ENCODE measurements at regions not wholly inside any gene's neighbourhood (a gene's known extent, or its start where the extent isn't known, plus 50 kb on each side); places are given as distances from the start of the nearest gene placed in this dataset.

GRCh38 chr6:6966127-6966526, 141.6 kb upstream of the RREB1 start:
- no peak for TF ChIP-seq CTCF (IDR thresholded peaks at IDR 0.05)
- intact Hi-C loops (cut with DNase I) = no loop called here

GRCh38 chr6:6966569-6966968, 141.2 kb upstream of the RREB1 start:
- Histone ChIP-seq H3K36me3 (ENCODE audit: insufficient read depth in 1 of 2, low read depth in 1 of 2) (no peaks in the 10 kb centered on the region), H3K4me1 (no peaks in the 10 kb centered on the region), H3K4me3 (no peak overlapping the region), H3K27ac (no peak overlapping the region), H3K9me3 (no peaks in the 10 kb centered on the region), H3K27me3 (ENCODE audit: insufficient read depth in 3 of 3, low read length in 2 of 3) (no peaks in the 10 kb centered on the region)
- intact Hi-C loops (cut with DNase I) = no loop called here
- no peak for TF ChIP-seq CTCF (IDR thresholded peaks at IDR 0.05)
- ATAC-seq (no peak), DNase-seq (no peak)
- WGBS, 3 donors = 93 to 98% (median 93%) methylated on average over 4 of the region's 4 CpGs

More at GRCh38 chr6:6966127-6966526, 141.6 kb upstream of the RREB1 start:
- Histone ChIP-seq H3K36me3 (ENCODE audit: insufficient read depth in 1 of 2, low read depth in 1 of 2) (no peaks in the 10 kb centered on the region), H3K27ac (no peak overlapping the region), H3K27me3 (ENCODE audit: insufficient read depth in 3 of 3, low read length in 2 of 3) (no peaks in the 10 kb centered on the region), H3K9me3 (no peaks in the 10 kb centered on the region), H3K4me3 (no peak overlapping the region), H3K4me1 (no peaks in the 10 kb centered on the region)
- DNase-seq (no peak), ATAC-seq (no peak)
- 81 to 94% (median 93%) methylated on average over 1 of the region's 1 CpG for WGBS, 3 donors

GRCh38 chr6:6968357-6968730, 139.4 kb upstream of the RREB1 start:
- no peaks in the 10 kb centered on the region for H3K4me1 ChIP-seq
- DNase-seq (no peak), ATAC-seq (no peak)
- no peak for TF ChIP-seq CTCF (IDR thresholded peaks at IDR 0.05)
- H3K9me3 ChIP-seq = no peaks in the 10 kb centered on the region
- 96 to 97% (median 97%) methylated on average over 3 of the region's 3 CpGs for WGBS, 3 donors
- H3K36me3 ChIP-seq (ENCODE audit: insufficient read depth in 1 of 2, low read depth in 1 of 2) = no peaks in the 10 kb centered on the region
- H3K27ac ChIP-seq = no peak overlapping the region
- intact Hi-C loops (cut with DNase I) = no loop called here
- H3K4me3 ChIP-seq = no peak overlapping the region
- no peaks in the 10 kb centered on the region for H3K27me3 ChIP-seq (ENCODE audit: insufficient read depth in 3 of 3, low read length in 2 of 3)

GRCh38 chr6:6968731-6969552, 138.8 kb upstream of the RREB1 start:
- no peaks in the 10 kb centered on the region for H3K36me3 ChIP-seq (ENCODE audit: insufficient read depth in 1 of 2, low read depth in 1 of 2)

More at GRCh38 chr6:6968731-6969552, 138.8 kb upstream of the RREB1 start:
- no peaks in the 10 kb centered on the region for H3K9me3 ChIP-seq
- H3K27ac ChIP-seq = no peak overlapping the region
- intact Hi-C loops (cut with DNase I) = no loop called here
- WGBS, 3 donors = 93 to 96% (median 94%) methylated on average over 10 of the region's 10 CpGs
- ATAC-seq (no peak), DNase-seq (no peak)
- no peak overlapping the region for H3K4me3 ChIP-seq
- TF ChIP-seq CTCF (IDR thresholded peaks at IDR 0.05) = no peak
- no peaks in the 10 kb centered on the region for H3K27me3 ChIP-seq (ENCODE audit: insufficient read depth in 3 of 3, low read length in 2 of 3)
- H3K4me1 ChIP-seq = no peaks in the 10 kb centered on the region
